Karpas-422 (cell line): ENCODE measurements at regions not wholly inside any gene's neighbourhood (a gene's known extent, or its start where the extent isn't known, plus 50 kb on each side); places are given as distances from the start of the nearest gene placed in this dataset.
"Not testable (repeated sequence)": the region's sequence is repeated elsewhere in the genome, so short reads cannot be mapped to it uniquely, and the experiment has no call there.

Experiments
- DNase-seq: peaks from one replicate; pipeline ENCODE4 v3.0.0-alpha.2; 2015
- H2AFZ ChIP-seq: fragments of 200-600 bp; sonication (generic); 2 replicates; pipeline ENCODE4 v1.6.1; 2014; ENCODE audit warnings: antibody characterized with exemption, low read length, mixed read lengths
- H3K27ac ChIP-seq: fragments of 200-600 bp; sonication (generic); 2 replicates; pipeline ENCODE4 v1.5.1; 2014; ENCODE audit warnings: mild to moderate bottlenecking, low read length, moderate library complexity
- H3K27me3 ChIP-seq: fragments of 200-600 bp; sonication (generic); 2 replicates; pipeline ENCODE4 v1.6.1; 2014; ENCODE audit warnings: low read length, mixed read lengths
- H3K36me3 ChIP-seq: fragments of 200-600 bp; sonication (generic); 2 replicates; pipeline ENCODE4 v1.6.1; 2014; ENCODE audit warnings: low read length, mixed read lengths; ENCODE audit not compliant: insufficient read depth
- H3K4me1 ChIP-seq: fragments of 200-600 bp; sonication (generic); 2 replicates; pipeline ENCODE4 v1.6.1; 2014; ENCODE audit warnings: mild to moderate bottlenecking, low read length, mixed read lengths
- H3K4me2 ChIP-seq: fragments of 200-600 bp; sonication (generic); 2 replicates; pipeline ENCODE4 v1.6.1; 2014; ENCODE audit warnings: low read length, low read depth, mild to moderate bottlenecking; ENCODE audit not compliant: poor library complexity, severe bottlenecking
- H3K4me3 ChIP-seq: fragments of 200-600 bp; sonication (generic); 2 replicates; pipeline ENCODE4 v1.5.1; 2014; ENCODE audit warnings: mild to moderate bottlenecking, antibody characterized with exemption, low read length, mixed read lengths
- H3K79me2 ChIP-seq: fragments of 200-600 bp; sonication (generic); 2 replicates; pipeline ENCODE4 v1.6.1; 2014; ENCODE audit warnings: mild to moderate bottlenecking, low read length, mixed read lengths
- H3K9ac ChIP-seq: fragments of 200-600 bp; sonication (generic); 2 replicates; pipeline ENCODE4 v1.6.0; 2014; ENCODE audit warnings: low read length
- H3K9me2 ChIP-seq: fragments of 200-600 bp; sonication (generic), shearing (Covaris generic); replicated peaks from 2 replicates; pipeline ENCODE4 v1.6.0; 2014; ENCODE audit warnings: mild to moderate bottlenecking, low read length, moderate library complexity; ENCODE audit not compliant: insufficient read depth
- H3K9me3 ChIP-seq: fragments of 300-700, 200-600 bp; sonication (generic); 2 replicates; pipeline ENCODE4 v1.6.1; 2014; ENCODE audit warnings: low read length, mixed read lengths
- H4K20me1 ChIP-seq: fragments of 200-600 bp; sonication (generic); 2 replicates; pipeline ENCODE4 v1.6.1; 2014; ENCODE audit warnings: mild to moderate bottlenecking, antibody characterized with exemption, low read length, low read depth; ENCODE audit not compliant: insufficient read depth

DNA sequence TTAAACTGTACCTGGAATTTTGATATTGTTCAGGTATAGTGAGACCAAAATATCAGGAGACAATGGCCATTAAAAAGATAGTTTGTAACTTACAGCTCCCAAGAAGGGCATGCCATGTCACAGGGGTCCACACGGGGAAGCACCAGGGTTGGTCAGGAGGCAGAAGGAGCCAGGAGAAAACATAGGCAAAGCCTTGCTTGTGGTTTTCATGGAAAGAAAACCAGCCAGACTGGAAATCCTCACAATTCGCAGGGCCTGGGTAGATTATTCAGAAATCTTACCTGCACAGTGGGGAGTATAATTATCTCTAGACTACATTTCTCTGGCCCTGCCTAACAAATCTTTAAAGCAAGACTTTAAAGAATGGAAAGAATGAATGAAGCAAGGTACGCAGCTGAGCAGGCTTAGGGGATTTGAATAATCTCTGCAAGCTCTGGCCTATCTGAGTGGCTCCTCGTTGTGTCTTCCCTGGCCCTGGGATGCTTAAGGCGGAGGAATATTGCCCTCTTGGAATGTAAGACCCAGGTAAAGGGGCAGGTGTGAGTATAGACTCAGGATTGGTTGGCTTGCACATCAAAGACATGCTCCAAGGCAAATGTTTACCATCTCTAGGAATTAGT lies 66.9 kb upstream of the CDC42EP3 start:
- no peak overlapping the region for H3K27ac ChIP-seq
- no peak overlapping the region for H3K4me2 ChIP-seq
- no peaks in the 10 kb centered on the region for H3K9me2 ChIP-seq
- no peaks in the 10 kb centered on the region for H3K79me2 ChIP-seq
- no peaks in the 10 kb centered on the region for H3K9me3 ChIP-seq
- no peak overlapping the region for H3K4me3 ChIP-seq
- no peaks in the 10 kb centered on the region for H3K27me3 ChIP-seq
- H3K36me3 ChIP-seq, result no peaks in the 10 kb centered on the region
- H3K4me1 ChIP-seq, result no peaks in the 10 kb centered on the region
- H4K20me1 ChIP-seq, result no peaks in the 10 kb centered on the region
- no peak overlapping the region for H2AFZ ChIP-seq
- DNase-seq, result no peak
- no peak overlapping the region for H3K9ac ChIP-seq

- Histone ChIP-seq H3K4me3 (no peak overlapping the region), H3K4me2 (no peak overlapping the region), H3K79me2 (no peaks in the 10 kb centered on the region), H3K9me3 (no peaks in the 10 kb centered on the region), H4K20me1 (no peaks in the 10 kb centered on the region), H3K9ac (no peak overlapping the region), H3K27ac (no peak overlapping the region), H3K4me1 (no peaks in the 10 kb centered on the region), H3K27me3 (no peaks in the 10 kb centered on the region), H2AFZ (no peak overlapping the region), H3K36me3 (no peaks in the 10 kb centered on the region), H3K9me2 (no peaks in the 10 kb centered on the region)
- no peak for DNase-seq
Observed at GRCh38 chr2:37739153-37739552, 67.7 kb upstream of the CDC42EP3 start.

GRCh38 chr2:37740164-37740739 lies 68.8 kb upstream of the CDC42EP3 start:
- H3K9ac ChIP-seq, result no peak overlapping the region
- no peaks in the 10 kb centered on the region for H3K79me2 ChIP-seq
- H3K4me3 ChIP-seq, result no peak overlapping the region
- H3K4me1 ChIP-seq, result no peaks in the 10 kb centered on the region
- no peak overlapping the region for H3K27ac ChIP-seq
- H4K20me1 ChIP-seq, result no peaks in the 10 kb centered on the region
- no peak overlapping the region for H3K4me2 ChIP-seq
- H3K9me2 ChIP-seq, result no peaks in the 10 kb centered on the region
- DNase-seq, result no peak
- no peaks in the 10 kb centered on the region for H3K27me3 ChIP-seq
- no peaks in the 10 kb centered on the region for H3K36me3 ChIP-seq
- H2AFZ ChIP-seq, result no peak overlapping the region
- H3K9me3 ChIP-seq, result no peaks in the 10 kb centered on the region

GRCh38 chr2:37742286-37742685 lies 70.8 kb upstream of the CDC42EP3 start:
- Histone ChIP-seq H3K4me3 (no peak overlapping the region), H3K9me3 (no peaks in the 10 kb centered on the region), H3K79me2 (no peaks in the 10 kb centered on the region), H3K27ac (no peak overlapping the region), H3K4me1 (no peaks in the 10 kb centered on the region), H4K20me1 (no peaks in the 10 kb centered on the region), H3K27me3 (no peaks in the 10 kb centered on the region), H3K9ac (no peak overlapping the region), H3K4me2 (no peak overlapping the region), H3K9me2 (no peaks in the 10 kb centered on the region), H3K36me3 (no peaks in the 10 kb centered on the region), H2AFZ (no peak overlapping the region)
- DNase-seq, result no peak

DNA sequence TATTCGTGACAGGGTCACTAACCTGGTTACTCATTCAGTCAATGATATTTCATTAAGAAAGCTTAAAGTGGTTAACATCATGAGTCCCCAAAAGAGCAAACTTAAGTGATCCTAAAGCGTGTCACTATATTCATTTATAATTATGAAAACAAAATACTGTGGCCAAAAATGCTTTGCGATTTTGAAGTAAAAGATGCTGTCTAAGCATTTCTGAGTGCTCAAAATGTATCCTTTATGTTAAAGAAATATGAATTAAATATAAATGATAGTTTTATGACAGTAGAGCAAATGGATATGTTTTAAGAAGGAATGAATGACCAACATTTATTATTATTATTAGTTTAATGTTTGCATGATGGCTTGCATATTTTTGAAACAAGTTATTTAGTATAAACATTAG lies 72.6 kb upstream of the CDC42EP3 start:
- no peak overlapping the region for H3K27ac ChIP-seq
- no peak for DNase-seq
- H3K4me2 ChIP-seq, result no peak overlapping the region
- no peaks in the 10 kb centered on the region for H3K4me1 ChIP-seq
- H4K20me1 ChIP-seq, result no peaks in the 10 kb centered on the region
- H3K36me3 ChIP-seq, result no peaks in the 10 kb centered on the region
- H3K9me2 ChIP-seq, result no peaks in the 10 kb centered on the region
- no peaks in the 10 kb centered on the region for H3K9me3 ChIP-seq
- H3K9ac ChIP-seq, result no peak overlapping the region
- no peak overlapping the region for H3K4me3 ChIP-seq
- H2AFZ ChIP-seq, result no peak overlapping the region
- H3K79me2 ChIP-seq, result no peaks in the 10 kb centered on the region
- H3K27me3 ChIP-seq, result no peaks in the 10 kb centered on the region

GRCh38 chr2:37744961-37745360 lies 73.5 kb upstream of the CDC42EP3 start:
- H4K20me1 ChIP-seq, H3K79me2 ChIP-seq, H3K4me3 ChIP-seq, H3K9me3 ChIP-seq, H3K4me2 ChIP-seq, H3K4me1 ChIP-seq, H3K27ac ChIP-seq, H3K36me3 ChIP-seq, H3K9me2 ChIP-seq, DNase-seq, H3K9ac ChIP-seq, H3K27me3 ChIP-seq, H2AFZ ChIP-seq: not testable (repeated sequence)

GRCh38 chr2:37746011-37746410 lies 74.6 kb upstream of the CDC42EP3 start:
- not testable (repeated sequence) for H3K4me1 ChIP-seq, H3K4me2 ChIP-seq, H2AFZ ChIP-seq, H3K27ac ChIP-seq, DNase-seq, H3K9me2 ChIP-seq, H3K79me2 ChIP-seq, H4K20me1 ChIP-seq, H3K9ac ChIP-seq, H3K27me3 ChIP-seq, H3K4me3 ChIP-seq, H3K36me3 ChIP-seq, H3K9me3 ChIP-seq

DNA sequence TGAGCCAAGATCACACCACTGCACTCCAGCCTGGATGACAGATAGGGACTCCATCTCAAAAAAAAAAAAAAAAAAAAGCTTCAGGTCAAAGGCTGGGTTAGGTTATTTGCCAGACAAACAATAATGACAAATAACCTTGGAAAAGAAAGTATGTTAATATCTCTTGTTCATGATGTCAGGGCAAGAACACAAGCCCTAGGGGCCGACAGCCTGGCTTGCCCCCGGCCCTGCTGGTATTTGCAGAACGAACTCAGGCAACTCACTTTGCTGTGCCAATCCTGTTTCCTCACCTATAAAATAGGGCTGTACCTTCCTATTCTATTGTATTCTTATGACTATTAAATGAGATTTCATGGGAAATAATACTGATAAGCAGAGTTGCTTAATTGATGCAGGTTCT lies 75.4 kb upstream of the CDC42EP3 start:
- H3K4me2 ChIP-seq, result no peak overlapping the region
- no peaks in the 10 kb centered on the region for H4K20me1 ChIP-seq
- no peaks in the 10 kb centered on the region for H3K36me3 ChIP-seq
- no peak for DNase-seq
- H3K9me2 ChIP-seq, result no peaks in the 10 kb centered on the region
- H3K4me3 ChIP-seq, result no peak overlapping the region
- no peak overlapping the region for H3K27ac ChIP-seq
- no peak overlapping the region for H2AFZ ChIP-seq
- H3K79me2 ChIP-seq, result no peaks in the 10 kb centered on the region
- no peaks in the 10 kb centered on the region for H3K4me1 ChIP-seq
- H3K9ac ChIP-seq, result no peak overlapping the region
- no peaks in the 10 kb centered on the region for H3K27me3 ChIP-seq
- H3K9me3 ChIP-seq, result no peaks in the 10 kb centered on the region
